ENCODE measurements at regions not wholly inside any gene's neighbourhood (a gene's known extent, or its start where the extent isn't known, plus 50 kb on each side); places are given as distances from the start of the nearest gene placed in this dataset.

GRCh38 chr6:128667339-128667858, 147.0 kb upstream of the PTPRK start:
- no peak for DNase-seq
- Histone ChIP-seq H3K9me3 (no peaks in the 10 kb centered on the region), H3K36me3 (no peaks in the 10 kb centered on the region), H3K27me3 (no peaks in the 10 kb centered on the region), H3K27ac (no peak overlapping the region), H3K4me3 (no peak overlapping the region), H3K4me1 (no peaks in the 10 kb centered on the region)
- no peak for TF ChIP-seq POLR2A (IDR thresholded peaks at IDR 0.05)
- TF ChIP-seq, protein P1, sequence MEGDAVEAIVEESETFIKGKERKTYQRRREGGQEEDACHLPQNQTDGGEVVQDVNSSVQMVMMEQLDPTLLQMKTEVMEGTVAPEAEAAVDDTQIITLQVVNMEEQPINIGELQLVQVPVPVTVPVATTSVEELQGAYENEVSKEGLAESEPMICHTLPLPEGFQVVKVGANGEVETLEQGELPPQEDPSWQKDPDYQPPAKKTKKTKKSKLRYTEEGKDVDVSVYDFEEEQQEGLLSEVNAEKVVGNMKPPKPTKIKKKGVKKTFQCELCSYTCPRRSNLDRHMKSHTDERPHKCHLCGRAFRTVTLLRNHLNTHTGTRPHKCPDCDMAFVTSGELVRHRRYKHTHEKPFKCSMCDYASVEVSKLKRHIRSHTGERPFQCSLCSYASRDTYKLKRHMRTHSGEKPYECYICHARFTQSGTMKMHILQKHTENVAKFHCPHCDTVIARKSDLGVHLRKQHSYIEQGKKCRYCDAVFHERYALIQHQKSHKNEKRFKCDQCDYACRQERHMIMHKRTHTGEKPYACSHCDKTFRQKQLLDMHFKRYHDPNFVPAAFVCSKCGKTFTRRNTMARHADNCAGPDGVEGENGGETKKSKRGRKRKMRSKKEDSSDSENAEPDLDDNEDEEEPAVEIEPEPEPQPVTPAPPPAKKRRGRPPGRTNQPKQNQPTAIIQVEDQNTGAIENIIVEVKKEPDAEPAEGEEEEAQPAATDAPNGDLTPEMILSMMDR (IDR thresholded peaks at IDR 0.05), result no peak
- 87 to 94% (median 91%) methylated on average over 4 of the region's 4 CpGs for WGBS, 5 donors
- intact Hi-C loops (cut with DNase I; ENCODE audit: low total_unique reads), result no loop called here

- H3K27ac ChIP-seq, result no peak overlapping the region
- no peak for TF ChIP-seq POLR2A (IDR thresholded peaks at IDR 0.05)
- TF ChIP-seq, protein P1 (IDR thresholded peaks at IDR 0.05), result no peak
- no peak for TF ChIP-seq POLR2AphosphoS5 (IDR thresholded peaks at IDR 0.05)
- TF ChIP-seq EP300 (IDR thresholded peaks at IDR 0.05), result no peak
- no peaks in the 10 kb centered on the region for H3K36me3 ChIP-seq
- no peak for DNase-seq
- H3K9me3 ChIP-seq, result no peaks in the 10 kb centered on the region
- H3K4me3 ChIP-seq, result no peak overlapping the region
- no peaks in the 10 kb centered on the region for H3K27me3 ChIP-seq
- 74 to 84% (median 78%) methylated on average over 2 of the region's 2 CpGs for WGBS, 5 donors
- intact Hi-C loops (cut with DNase I; ENCODE audit: low total_unique reads), result no loop called here
- H3K4me1 ChIP-seq, result no peaks in the 10 kb centered on the region
These were observed 146.0 kb upstream of the PTPRK start for GRCh38 chr6:128666405-128666804.

DNA sequence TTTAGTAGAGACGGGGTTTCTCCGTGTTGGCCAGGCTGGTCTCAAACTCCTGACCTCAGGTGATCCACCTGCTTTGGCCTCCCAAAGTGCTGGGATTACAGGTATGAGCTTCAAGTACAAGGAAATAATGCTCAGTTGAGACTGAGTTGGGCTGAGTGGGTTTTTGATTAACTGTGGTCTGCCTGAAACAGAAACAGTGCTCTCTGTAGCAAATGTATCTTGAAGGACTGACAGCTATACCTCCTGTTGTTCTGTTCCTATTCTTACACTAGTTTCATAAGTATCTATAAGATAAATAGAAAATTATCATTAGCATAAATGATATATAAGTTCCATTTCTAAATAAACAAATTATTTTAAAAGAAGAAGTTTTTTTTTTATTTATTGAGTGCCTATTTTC, 142.8 kb upstream of the PTPRK start:
- H3K4me3 ChIP-seq, result no peak overlapping the region
- no peaks in the 10 kb centered on the region for H3K27me3 ChIP-seq
- WGBS, 5 donors, result 86 to 95% (median 91%) methylated on average over 2 of the region's 2 CpGs
- no peaks in the 10 kb centered on the region for H3K36me3 ChIP-seq
- no peak for DNase-seq
- no peak for TF ChIP-seq POLR2AphosphoS5 (IDR thresholded peaks at IDR 0.05)
- TF ChIP-seq, protein P1 (IDR thresholded peaks at IDR 0.05), result no peak
- TF ChIP-seq POLR2A (IDR thresholded peaks at IDR 0.05), result no peak
- no peak for TF ChIP-seq EP300 (IDR thresholded peaks at IDR 0.05)
- intact Hi-C loops (cut with DNase I; ENCODE audit: low total_unique reads), result no loop called here
- H3K4me1 ChIP-seq, result peaks cover 0 to 10% (median 4%) of the 10 kb centered on the region in 4 donors
- H3K9me3 ChIP-seq, result no peaks in the 10 kb centered on the region
- no peak overlapping the region for H3K27ac ChIP-seq

GRCh38 chr6:128659878-128660622, 139.7 kb upstream of the PTPRK start:
- DNase-seq, result peak in 1 of 2 donors; percentile 9
- Histone ChIP-seq H3K27ac (no peak overlapping the region), H3K9me3 (no peaks in the 10 kb centered on the region), H3K4me3 (no peak overlapping the region), H3K4me1 (peaks cover 0 to 15% (median 5%) of the 10 kb centered on the region in 4 donors), H3K36me3 (no peaks in the 10 kb centered on the region), H3K27me3 (no peaks in the 10 kb centered on the region)
- no peak for TF ChIP-seq POLR2AphosphoS5 (IDR thresholded peaks at IDR 0.05)
- TF ChIP-seq POLR2A (IDR thresholded peaks at IDR 0.05), result no peak
- TF ChIP-seq EP300 (IDR thresholded peaks at IDR 0.05), result no peak
- TF ChIP-seq, protein P1 (IDR thresholded peaks at IDR 0.05), result no peak
- 34 to 51% (median 43%) methylated on average over 5 of the region's 5 CpGs for WGBS, 5 donors
- intact Hi-C loops (cut with DNase I; ENCODE audit: low total_unique reads), result no loop called here

Measured in stomach (tissue), 8 donors.